ENCODE measurements at regions not wholly inside any gene's neighbourhood (a gene's known extent, or its start where the extent isn't known, plus 50 kb on each side); places are given as distances from the start of the nearest gene placed in this dataset.

DNA sequence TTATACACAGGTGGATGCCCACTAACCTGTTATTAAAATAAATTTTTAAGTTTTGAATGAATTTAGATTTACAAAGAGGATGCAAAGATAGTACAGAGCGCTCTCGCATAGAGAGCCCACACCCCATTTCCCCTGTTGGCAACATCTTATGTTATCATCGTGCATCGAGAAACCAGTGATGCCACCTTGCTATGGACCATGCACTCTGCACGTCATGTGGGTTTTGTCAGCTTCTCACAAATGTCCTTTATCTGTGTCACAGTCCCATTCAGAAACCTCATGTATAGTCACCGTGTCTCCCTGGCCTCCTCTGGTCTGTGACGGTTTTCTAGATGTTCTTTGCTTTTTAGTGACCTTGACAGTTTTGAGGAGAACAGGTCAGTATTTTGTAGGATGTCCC is 60.0 kb downstream of the ING1 start:
- DNase-seq: no peak

DNA sequence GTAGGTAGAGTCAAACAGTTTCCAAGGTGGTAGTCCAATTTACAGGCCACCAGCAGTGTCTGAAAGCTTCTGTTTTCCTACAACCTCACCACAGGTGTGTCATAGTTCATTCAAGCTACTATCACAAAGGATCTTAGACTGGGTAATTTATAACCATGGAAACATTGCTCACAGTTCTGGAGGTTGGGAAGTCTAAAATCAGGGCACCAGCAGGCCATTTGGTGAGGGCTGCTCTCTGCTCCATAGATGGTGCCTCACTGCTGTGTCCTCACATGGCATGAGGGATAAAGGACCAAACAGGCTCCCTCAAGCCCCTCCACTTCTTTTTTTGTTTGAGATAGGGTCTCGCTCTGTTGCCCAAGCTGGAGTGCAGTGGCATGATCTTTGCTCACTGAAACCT is 60.6 kb downstream of the ING1 start:
- no peak for DNase-seq

DNA sequence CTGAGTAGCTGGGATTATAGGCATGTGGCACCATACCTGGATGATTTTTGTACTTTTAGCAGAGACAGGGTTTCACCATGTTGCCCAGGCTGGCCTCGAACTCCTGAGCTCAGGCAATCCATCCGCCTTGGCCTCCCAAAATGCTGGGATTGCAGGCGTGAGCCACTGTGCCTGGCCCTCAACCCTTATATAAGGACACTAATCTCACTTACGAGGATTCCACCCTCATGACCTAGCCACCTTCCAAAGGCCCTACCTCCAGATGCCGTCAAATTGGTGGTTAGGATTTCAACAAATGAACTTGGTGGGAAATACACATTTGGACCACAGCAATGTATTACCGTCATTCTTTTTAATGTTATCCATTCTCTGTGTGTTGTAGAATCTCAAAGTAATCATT is 61.0 kb downstream of the ING1 start:
- DNase-seq: no peak

DNA sequence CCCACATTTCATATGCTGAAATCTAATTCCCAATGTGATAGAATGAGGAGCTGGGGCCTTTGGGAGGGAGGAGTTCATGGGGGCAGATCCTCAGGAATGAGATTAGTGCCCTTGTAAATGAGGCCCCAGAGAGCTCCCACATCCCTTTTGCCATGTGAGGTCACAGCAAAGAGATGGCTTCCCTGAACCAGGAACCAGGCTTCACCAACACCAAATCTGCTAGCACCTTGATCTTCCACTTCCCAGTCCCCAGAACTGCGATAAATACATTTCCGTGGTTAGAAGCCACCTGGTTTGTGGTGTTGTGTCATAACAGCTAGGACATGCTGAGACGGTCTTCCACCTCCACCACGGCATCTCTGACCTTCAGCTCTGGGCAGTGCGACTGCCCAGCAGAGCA is 62.1 kb downstream of the ING1 start:
- DNase-seq: no peak

DNA sequence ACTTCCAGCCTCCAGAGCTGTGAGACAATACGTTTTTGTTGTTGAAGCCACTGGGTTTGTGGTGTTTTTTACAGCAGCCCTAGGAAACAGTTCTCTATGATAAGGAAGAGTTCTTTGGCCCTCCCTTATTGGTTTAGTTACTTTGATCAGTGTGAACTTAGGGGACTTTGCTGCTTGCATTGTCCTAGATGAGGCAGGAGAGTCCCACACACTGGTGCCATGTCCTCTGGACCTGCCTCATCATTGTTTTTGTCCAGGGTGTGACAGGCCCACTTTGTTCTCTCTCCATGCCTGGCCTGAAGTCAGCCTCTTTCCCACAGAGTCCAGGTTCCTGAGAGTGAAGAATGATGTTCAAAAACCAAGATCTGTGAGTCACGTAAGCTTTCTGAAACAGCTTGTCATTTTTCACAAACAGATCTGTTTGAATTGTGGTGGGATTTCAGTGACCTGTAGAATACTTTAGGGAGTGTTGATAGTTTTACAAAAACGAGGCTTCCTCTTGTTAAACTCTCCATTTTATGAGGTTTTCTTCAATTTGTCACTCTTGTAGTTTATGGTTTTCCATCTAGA is 63.8 kb downstream of the ING1 start:
- no peak for DNase-seq

DNA sequence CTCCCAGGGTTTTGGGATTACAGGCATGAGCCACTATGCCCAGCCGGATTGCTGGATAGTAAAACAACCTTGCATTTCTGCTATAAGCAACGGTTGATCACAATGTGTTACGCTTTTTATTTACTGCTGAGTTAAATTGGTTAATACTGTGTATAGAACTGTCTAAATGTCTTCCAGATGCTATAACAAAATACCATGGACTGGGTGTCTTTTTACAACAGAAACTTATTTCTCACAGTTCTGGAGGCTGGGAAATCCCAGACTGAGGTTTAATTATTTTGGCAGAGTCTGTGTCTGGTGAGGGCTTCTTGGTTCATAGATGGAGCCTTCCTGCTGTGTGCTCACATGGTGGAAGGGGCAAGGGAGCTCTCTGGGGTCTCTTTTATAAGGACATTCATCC is 65.5 kb downstream of the ING1 start:
- DNase-seq: no peak

DNA sequence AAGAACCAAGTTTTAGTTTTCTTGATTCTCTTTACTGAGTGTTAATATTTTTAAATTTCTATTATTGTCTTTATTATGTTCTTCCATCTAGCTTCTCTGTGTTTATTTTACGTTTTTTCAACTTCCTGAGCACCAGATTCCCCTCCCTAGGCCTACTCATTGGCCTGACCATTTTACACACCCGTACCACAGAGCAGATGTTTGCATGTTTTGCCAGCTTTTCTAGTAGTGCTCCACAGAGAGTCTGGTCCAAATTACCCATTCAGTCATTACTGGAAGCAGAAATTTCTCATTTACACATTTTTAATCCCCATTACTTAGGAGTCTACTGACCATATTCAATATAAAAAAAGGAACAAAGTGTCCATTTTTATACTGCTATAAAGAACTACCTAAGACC is 66.9 kb downstream of the ING1 start:
- DNase-seq: no peak

DNA sequence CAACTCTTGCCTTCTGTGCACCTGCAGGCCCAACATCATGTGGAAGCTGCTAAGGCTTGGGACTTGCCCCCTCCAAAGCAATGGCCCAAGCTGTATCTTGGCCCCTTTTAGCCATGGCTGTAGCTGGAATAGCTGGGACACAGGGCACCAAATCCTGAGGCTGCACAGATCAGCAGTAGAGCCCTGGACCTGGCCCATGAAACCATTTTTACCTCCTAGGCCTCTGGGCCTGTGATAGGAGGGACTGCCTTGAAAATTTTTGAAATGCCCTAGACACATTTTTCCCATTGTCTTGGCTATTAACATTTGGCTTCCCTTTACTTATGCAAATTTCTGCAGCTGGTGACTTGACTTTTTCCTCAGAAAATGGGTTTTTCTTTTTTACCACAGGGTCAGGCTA is 68.7 kb downstream of the ING1 start:
- no peak for DNase-seq

DNA sequence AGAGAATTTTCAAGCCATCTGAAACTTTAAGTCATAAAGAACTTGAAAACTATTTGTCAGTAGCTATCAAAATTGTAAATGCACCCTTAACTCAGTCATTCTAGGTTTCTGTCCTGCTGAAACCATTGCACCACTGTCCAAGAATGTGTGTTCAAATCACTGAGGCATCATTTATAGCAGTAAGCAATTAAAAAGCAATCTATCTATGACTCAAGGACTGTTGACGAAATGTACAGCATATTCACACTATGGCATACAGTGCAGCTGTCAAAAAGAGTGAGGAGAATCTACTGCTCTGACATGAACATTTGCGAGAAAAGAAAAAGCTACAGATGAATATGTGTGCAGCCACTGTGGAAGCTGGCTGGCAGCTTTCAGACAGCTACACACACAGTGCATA is 71.2 kb downstream of the ING1 start:
- DNase-seq: no peak

DNA sequence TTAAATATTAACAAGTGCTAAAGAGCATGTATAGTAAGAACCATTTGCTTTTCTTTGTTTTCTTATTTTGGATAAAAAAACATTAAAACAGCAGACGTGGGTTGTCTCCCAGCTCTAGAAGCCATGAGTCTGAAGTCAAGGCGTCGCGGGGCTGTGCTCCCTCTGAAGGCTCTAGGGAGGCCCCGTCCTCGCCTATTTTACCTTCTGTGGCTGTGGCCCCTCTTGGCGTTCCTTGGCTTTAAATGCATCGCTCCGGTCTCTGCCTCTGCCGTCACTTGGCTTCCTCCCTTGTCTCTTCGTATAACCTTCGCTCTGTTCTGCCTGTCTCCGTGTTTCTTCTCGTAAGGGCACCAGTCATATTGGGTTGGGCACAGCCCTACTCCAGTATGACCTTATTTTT is 75.3 kb downstream of the ING1 start:
- no peak for DNase-seq

DNA sequence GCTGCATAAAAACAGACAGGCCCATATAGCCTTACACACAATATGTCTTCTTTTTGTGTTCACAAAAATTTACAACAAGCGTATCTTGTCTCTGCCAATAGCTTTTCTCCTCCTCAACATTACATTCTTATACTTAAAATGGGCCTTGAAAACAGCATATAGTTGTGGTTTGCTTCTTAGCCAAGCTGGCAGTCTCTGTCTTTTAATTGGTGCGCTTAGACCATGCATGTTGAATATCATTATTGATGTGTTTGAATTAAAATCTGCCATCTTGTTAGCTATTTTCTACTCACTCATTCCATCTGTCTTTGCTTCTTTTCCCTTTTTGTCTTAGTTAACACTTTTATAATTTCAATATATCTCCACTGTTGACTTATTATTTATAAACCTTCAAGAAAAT is 76.4 kb downstream of the ING1 start:
- DNase-seq: no peak

DNA sequence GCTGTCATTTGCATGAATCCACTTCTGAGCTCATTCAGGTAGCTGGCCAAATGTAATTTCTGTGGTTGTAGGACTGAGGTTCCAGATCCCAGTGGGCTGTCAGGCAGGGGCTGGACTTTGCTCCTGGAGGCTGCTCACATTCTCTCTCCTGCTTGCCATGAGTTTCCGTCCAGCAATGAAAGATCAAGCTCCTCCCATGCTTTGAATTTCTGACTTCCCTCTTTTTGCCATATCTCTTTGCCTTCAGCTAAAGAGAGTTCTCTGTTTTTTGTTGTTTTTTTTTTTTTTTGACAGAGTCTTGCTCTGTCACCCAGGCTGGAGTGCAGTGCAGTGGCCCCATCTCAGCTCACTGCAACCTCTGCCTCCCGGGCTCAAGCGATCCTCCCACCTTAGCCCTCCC is 76.9 kb downstream of the ING1 start:
- DNase-seq: no peak

DNA sequence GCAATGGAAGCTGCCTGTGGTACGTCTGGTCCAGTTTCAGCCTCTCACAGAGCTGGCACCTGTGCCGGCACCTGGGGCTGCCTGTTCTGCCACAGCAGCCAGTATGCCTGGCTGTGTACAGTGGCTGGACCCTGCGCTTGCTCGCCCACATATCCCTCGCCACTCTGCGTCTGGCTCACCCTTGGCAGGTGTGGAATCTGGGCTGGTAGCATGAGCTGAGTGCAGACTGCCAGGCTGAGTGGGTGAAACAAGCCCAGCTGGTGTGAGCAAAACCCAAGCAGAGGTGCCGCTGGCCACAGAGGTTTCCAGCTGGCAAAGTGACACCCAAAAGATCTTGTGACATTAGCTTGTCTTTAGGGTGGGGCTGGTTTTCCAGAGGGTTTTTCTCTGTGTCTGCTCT is 80.7 kb downstream of the ING1 start:
- DNase-seq: no peak

DNA sequence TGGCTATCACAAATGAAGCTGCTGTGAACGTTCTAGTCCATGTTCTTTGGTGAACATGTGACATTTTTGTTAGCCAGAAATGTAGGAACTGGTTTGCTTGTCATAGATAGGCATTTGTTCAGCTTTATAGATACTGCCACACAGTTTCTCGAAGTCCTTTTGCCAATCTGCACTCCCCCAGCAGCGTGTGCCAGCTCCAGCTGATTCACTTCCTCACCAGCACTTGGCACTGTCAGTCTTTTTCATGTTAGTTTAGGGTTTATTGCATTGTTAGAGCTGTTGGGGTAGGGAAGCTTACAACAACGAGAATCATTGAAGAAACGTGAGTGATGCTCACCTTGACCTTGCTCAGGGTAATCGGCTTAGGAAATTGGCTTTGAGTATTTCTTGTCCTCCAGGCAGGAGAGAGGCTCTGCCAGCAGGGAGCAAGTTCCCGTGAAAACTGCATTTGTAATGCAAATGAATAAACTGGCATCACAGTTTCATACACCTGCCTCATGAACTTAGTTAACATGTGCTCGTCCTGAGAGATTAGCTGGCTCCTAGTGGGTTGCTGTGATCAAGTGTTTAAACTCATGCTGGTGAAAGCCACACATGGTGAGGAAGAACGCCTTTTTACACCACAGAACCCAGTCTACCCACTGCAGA is 83.9 kb downstream of the ING1 start:
- DNase-seq: no peak

DNA sequence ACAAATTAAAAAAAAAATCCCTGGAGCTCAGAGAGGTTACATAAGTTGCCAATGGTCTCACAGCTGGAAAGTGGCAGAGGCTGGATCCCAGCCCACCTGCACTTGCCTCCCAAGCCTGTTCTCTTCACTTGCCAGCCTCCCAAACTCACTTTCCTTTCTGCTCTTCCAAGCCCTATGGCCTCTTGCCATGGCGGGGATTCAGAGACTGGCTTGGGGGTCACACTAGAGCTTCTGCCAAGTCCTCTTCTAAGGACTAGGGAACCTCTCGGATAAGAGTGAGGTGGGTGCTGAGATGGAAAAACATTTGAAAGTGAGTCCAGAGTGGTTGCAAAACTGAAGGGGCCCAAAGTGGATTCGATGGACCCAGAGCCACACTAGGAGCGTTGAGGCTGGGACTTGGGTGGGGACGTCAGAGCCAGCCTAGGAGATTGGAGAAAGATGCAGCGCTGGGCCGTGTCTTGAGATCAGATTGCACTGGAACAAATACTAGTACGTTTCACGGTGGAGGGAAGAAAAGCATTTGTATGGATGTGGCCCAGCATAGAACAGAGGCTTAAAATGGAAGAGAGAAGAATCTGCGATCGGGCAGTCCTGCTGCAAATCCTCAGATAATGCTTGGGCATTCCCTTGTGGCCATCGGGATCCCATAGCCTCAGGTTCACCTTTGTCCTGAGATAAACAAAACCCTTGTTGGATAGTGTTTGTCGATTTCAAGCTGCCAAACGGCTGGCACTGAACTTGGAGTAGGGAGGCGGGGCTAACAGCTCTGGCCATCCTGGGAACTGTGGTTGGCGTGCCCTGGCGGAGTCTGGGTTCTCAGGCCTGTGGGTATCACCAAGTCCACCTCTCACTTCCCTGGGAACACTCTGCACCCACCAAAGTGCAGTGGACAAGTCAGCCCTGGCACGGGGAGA is 84.8 kb downstream of the ING1 start:
- no peak for DNase-seq

DNA sequence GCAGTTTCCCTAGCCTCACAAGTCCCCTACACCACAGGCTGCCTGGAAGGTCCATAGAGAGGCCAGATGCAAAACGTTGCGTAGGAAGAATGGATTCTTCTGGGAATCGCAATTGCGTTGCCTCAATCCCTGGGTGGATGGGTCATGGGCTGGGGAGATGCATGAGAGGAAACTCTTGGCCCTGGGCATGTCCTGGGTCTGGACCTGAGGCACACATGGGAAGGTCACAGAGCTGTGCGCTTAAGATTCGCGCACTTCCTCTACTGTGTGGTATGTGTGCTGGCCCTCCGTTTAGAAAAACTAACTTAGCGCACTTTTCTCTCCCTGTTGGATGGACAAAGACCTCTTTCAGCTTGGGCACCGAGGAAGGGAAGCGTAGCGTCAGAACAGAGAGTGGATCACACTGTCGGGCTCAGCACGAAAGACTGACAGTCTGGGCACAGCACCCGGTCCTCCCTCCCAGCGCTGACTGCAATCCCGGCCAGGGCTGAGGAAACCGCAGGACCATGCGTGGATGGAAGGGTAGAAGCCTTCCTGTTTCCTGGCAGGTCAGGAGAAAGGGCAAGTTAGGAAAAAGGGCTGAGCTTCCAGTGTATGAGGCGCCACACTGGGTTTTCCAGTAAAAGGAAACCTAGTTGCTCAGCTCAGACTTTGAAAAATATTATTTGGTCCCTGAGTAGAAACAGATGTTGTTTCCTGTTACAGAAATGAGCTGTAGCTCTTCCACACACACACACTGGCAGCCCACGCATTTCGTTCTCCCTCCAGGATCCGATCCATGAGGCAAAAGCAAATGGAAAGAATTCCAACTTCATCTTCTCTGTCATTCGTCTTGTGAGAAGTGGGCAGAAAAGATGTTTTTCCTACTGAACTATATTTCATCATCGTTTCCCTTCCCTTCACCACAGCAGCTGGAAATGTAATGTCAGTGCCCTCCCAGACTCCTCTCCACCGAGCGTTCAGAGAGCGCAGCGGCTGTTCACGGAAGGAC is 86.0 kb downstream of the ING1 start:
- no peak for DNase-seq

DNA sequence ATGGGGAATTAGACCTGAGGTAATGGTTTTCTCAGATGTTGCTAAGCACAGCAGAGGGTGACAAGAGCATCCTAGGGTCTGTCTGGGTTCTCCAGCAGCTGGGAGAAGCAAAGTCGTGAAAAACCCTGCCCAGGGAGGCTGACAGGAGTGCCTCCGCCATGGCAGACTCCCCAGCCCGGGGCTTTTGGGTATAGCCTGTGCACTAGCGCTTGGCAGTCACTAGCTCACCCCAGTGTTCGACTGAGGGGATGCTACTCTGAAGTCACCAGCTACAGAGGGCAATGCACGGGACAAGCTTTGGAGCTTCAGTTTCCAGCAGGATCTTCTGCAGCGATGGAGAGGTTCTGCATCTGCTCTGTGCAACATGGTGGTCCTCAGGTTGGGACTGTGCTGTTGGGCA is 87.5 kb downstream of the ING1 start:
- DNase-seq: no peak

DNA sequence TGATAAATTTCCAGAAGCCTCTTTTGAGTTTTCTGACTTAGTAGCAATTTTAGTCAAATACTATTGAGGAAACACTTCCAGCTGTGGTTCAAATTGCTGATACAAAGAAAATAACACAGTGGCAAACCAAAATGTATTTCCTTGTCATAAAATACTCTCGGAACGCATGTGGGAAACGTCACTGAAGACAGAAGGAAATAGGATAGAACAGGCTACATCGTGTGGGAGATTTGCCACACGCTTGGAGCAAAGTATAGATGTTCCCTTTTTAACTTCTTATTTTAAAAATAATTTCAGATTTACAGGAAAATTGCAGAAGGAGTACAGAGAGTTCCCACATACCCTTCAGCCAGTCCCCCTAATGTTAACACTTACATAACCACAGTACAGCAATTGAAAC is 88.8 kb downstream of the ING1 start:
- DNase-seq: no peak

DNA sequence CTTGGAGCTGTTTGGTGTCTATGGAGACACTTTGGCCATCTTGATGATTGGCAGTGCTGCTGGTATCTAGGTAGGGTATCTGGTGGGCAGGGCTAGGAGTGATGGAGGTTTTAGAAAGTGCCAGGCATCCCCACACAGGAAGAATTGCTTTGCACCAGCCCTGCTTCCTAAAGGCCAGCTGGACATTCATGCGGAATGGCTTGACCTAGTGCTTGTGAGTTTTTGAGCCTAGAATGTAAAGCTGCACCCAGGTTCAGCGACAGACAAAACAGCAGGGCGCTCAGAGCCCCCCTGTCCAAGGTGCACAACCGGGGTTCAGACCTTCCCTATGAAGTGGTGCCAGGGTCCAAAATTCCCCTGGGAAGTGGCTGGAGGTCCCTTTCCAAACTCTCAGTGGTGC is 93.1 kb downstream of the ING1 start:
- no peak for DNase-seq

DNA sequence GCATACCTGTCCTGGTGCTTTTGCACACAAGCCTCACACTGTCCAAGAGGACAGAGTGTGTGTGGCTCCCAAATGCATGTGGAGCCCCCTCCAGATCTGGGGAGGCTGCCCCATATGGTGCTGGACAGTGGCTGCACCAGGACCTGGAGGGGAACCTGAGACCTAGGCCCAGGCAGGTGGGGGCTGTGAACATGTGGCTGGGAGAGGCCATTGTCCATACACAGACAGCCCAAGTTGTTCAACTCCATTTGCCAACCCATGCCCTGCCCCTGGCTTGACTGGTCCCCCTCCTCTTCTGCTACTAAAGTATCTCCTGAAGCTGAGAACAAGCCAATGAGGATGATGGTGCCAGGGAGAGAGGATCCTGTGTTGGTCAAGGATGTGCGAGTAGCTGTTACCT is 94.0 kb downstream of the ING1 start:
- DNase-seq: no peak

DNA sequence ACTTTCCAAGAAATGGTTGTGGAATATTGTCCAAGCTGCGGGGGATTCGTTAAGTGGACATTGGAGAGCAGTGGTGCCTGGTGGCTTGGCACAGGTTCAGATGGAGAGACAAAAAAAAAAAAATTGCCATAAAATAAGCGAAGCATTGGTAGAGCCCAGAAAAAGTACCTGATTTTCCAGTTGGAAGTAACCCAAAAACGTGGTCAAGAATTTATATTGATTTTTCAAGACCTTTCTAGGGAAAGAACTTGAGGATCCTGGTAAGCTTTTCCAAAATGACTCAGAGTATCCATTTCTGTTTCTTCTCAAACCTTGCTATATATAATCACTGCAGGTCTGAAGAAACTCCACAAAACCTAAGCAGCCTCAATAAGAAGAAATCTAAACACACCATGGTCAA is 94.6 kb downstream of the ING1 start:
- no peak for DNase-seq

DNA sequence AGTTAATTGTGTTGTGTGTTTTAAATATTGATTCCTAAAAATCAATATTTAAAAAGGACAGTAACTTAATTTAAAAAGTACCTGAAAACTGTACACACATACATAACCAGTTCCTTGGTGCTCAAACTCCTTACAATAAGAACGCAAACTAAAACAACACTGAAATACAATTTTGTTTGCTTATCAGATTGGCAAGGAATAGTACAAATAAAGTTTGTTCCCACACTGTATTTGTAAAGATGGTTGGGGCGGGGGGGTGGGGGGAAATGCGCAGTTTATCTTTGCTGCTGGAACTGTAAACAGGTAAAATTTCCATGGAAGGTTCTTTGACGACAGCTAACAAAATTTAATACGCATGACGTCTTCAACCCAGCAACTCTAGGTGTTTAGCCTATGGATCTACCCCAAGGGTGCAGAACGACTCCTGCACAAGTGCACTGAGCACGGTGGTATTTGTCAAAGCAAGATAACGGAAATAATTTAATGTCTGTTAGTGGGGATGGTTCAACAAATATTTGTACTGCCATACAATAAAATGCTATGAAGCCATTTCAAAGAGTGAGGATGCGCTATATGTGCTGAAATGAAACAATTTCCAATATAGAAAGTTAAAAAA is 96.5 kb downstream of the ING1 start:
- DNase-seq: no peak

Measured in NCI-H1694 (cell line).